ENCODE measurements at regions not wholly inside any gene's neighbourhood (a gene's known extent, or its start where the extent isn't known, plus 50 kb on each side); places are given as distances from the start of the nearest gene placed in this dataset.

GRCh38 chr6:134674562-134674961 lies 275.3 kb downstream of the ALDH8A1 start:
- TF ChIP-seq CTCF (IDR thresholded peaks at IDR 0.05; ENCODE audit: extremely low read depth in 1 of 2, insufficient read depth in 1 of 2, low read depth in 1 of 2, low read length in 2 of 2) (no peak), POLR2AphosphoS5 (IDR thresholded peaks at IDR 0.05; ENCODE audit: insufficient read depth, low read depth, low read length) (no peak), POLR2A (IDR thresholded peaks at IDR 0.05; ENCODE audit: low read depth, low read length) (no peak), MYC (IDR thresholded peaks at IDR 0.05; ENCODE audit: low read depth, low read length) (no peak)

Data from endothelial cell of umbilical vein (primary cell).